ENCODE measurements at regions not wholly inside any gene's neighbourhood (a gene's known extent, or its start where the extent isn't known, plus 50 kb on each side); places are given as distances from the start of the nearest gene placed in this dataset.
"Not testable (repeated sequence)": the region's sequence is repeated elsewhere in the genome, so short reads cannot be mapped to it uniquely, and the experiment has no call there.

- DNase-seq, result no peak
Observed at GRCh38 chr11:38365274-38365673, 1767.2 kb upstream of the RAG2 start.

GRCh38 chr11:38356255-38356654 lies 1758.2 kb upstream of the RAG2 start:
- no peak for DNase-seq

- DNase-seq, result no peak
Observed at GRCh38 chr11:38345286-38345685, 1747.2 kb upstream of the RAG2 start.

GRCh38 chr11:38341612-38342011 lies 1743.6 kb upstream of the RAG2 start:
- not testable (repeated sequence) for DNase-seq

- no peak for DNase-seq
Observed at GRCh38 chr11:38339835-38340440, 1741.9 kb upstream of the RAG2 start.

GRCh38 chr11:38338022-38338421 lies 1740.0 kb upstream of the RAG2 start:
- not testable (repeated sequence) for DNase-seq

GRCh38 chr11:38332046-38332445 lies 1734.0 kb upstream of the RAG2 start:
- DNase-seq, result no peak

GRCh38 chr11:38330578-38330977 lies 1732.5 kb upstream of the RAG2 start:
- no peak for DNase-seq

GRCh38 chr11:38323961-38324761 lies 1726.1 kb upstream of the RAG2 start:
- DNase-seq, result no peak

- no peak for DNase-seq
Observed at GRCh38 chr11:38315151-38315550, 1717.1 kb upstream of the RAG2 start.

GRCh38 chr11:38307455-38307854 lies 1709.4 kb upstream of the RAG2 start:
- no peak for DNase-seq

- DNase-seq, result no peak
Observed at GRCh38 chr11:38305682-38306081, 1707.6 kb upstream of the RAG2 start.

GRCh38 chr11:38304926-38305325 lies 1706.9 kb upstream of the RAG2 start:
- no peak for DNase-seq

GRCh38 chr11:38302564-38302963 lies 1704.5 kb upstream of the RAG2 start:
- no peak for DNase-seq

GRCh38 chr11:38300570-38300969 lies 1702.5 kb upstream of the RAG2 start:
- DNase-seq, result no peak

- DNase-seq, result no peak
Observed at GRCh38 chr11:38296211-38296776, 1698.3 kb upstream of the RAG2 start.

GRCh38 chr11:38282718-38283117 lies 1684.7 kb upstream of the RAG2 start:
- DNase-seq, result no peak

GRCh38 chr11:38278457-38279141 lies 1680.6 kb upstream of the RAG2 start:
- DNase-seq, result no peak

- DNase-seq, result no peak
Observed at GRCh38 chr11:38274031-38274430, 1676.0 kb upstream of the RAG2 start.

- no peak for DNase-seq
Observed at GRCh38 chr11:38272376-38272775, 1674.3 kb upstream of the RAG2 start.

GRCh38 chr11:38266691-38267090 lies 1668.7 kb upstream of the RAG2 start:
- no peak for DNase-seq

- no peak for DNase-seq
Observed at GRCh38 chr11:38256436-38256835, 1658.4 kb upstream of the RAG2 start.

GRCh38 chr11:38254913-38255312 lies 1656.9 kb upstream of the RAG2 start:
- no peak for DNase-seq

GRCh38 chr11:38252620-38253019 lies 1654.6 kb upstream of the RAG2 start:
- DNase-seq, result no peak
